Adrenal gland (tissue), 5 donors: ENCODE measurements at regions not wholly inside any gene's neighbourhood (a gene's known extent, or its start where the extent isn't known, plus 50 kb on each side); places are given as distances from the start of the nearest gene placed in this dataset.

Source experiments
- CTCF ChIP-seq, 6 experiments: fragments of 450-650 bp in 4 of 6; fragments of 200-600 bp in 2 of 6; sonication (generic) in 1 of 6; IDR thresholded peaks; 1 replicate in 5 of 6; 2 replicates in 1 of 6; pipeline versions ENCODE4 v1.5.1 to v1.8.0; 2016 to 2021; ENCODE audit warnings: antibody characterized with exemption in 6 of 6, mild to moderate bottlenecking in 2 of 6, moderate library complexity in 1 of 6
- POLR2A ChIP-seq, 2 donors: fragments of 450-650 bp; IDR thresholded peaks; one replicate each; pipeline ENCODE4 v1.6.1; 2017; ENCODE audit warnings: antibody characterized with exemption in 2 of 2, mild to moderate bottlenecking in 2 of 2, moderate library complexity in 1 of 2
- donor health status: DM: no; HTN: no; CAD: no.

GRCh38 chr1:43031316-43032203 is 72.9 kb upstream of the SLC2A1 start:
- no peak for TF ChIP-seq CTCF (IDR thresholded peaks at IDR 0.05)
- no peak for TF ChIP-seq POLR2A (IDR thresholded peaks at IDR 0.05)
